ENCODE measurements at regions not wholly inside any gene's neighbourhood (a gene's known extent, or its start where the extent isn't known, plus 50 kb on each side); places are given as distances from the start of the nearest gene placed in this dataset.
A peak's percentile ranks its signal among the peaks of the same experiment; 100 is the strongest.

GRCh38 chr1:47703156-47703825, 265.4 kb downstream of the FOXD2 start:
- DNase-seq (ENCODE audit: low read depth), result peak; percentile 82

- peak; percentile 80 for DNase-seq (ENCODE audit: low read depth)
These were observed 266.2 kb downstream of the FOXD2 start for GRCh38 chr1:47703981-47704596.

- peak; percentile 58 for DNase-seq (ENCODE audit: low read depth)
These were observed 267.8 kb downstream of the FOXD2 start for GRCh38 chr1:47705517-47706130.

GRCh38 chr1:47707503-47707902, 269.7 kb downstream of the FOXD2 start:
- no peak for DNase-seq (ENCODE audit: low read depth)

GRCh38 chr1:47708019-47708535, 270.2 kb downstream of the FOXD2 start:
- no peak for DNase-seq (ENCODE audit: low read depth)

GRCh38 chr1:47708658-47709018, 270.8 kb downstream of the FOXD2 start:
- no peak for DNase-seq (ENCODE audit: low read depth)

- peak; percentile 12 for DNase-seq (ENCODE audit: low read depth)
These were observed 271.4 kb downstream of the FOXD2 start for GRCh38 chr1:47709019-47709871.

- no peak for DNase-seq (ENCODE audit: low read depth)
These were observed 272.0 kb downstream of the FOXD2 start for GRCh38 chr1:47709872-47710231.

- DNase-seq (ENCODE audit: low read depth), result peak; percentile 42
These were observed 272.7 kb downstream of the FOXD2 start for GRCh38 chr1:47710329-47711071.

Measured in fibroblast of gingiva (primary cell).